ENCODE measurements at regions not wholly inside any gene's neighbourhood (a gene's known extent, or its start where the extent isn't known, plus 50 kb on each side); places are given as distances from the start of the nearest gene placed in this dataset.

- intact Hi-C loops (cut with micrococcal nuclease) = no loop called here
- Mint-ChIP-seq H3K36me3 (no peaks in the 10 kb centered on the region), H3K27ac (no peak overlapping the region), H3K9me3 (peaks cover 0 to 2% (median 0%) of the 10 kb centered on the region in 7 donors), H3K27me3 (ENCODE audit: low read depth in 3 of 3) (peaks cover 0 to 1% (median 0%) of the 10 kb centered on the region in 3 donors), H3K4me3 (no peak overlapping the region), H3K4me1 (no peaks in the 10 kb centered on the region)
- H3K79me2 ChIP-seq (ENCODE audit: insufficient read depth, low read length) = no peaks in the 10 kb centered on the region
- DNase-seq = no peak
- no peak overlapping the region for H2AFZ ChIP-seq (ENCODE audit: insufficient read depth, low read depth, low read length, poor library complexity, severe bottlenecking)
- no peaks in the 10 kb centered on the region for H4K20me1 ChIP-seq (ENCODE audit: insufficient read depth, low read length)
- H3K4me3 ChIP-seq (replicated peaks in 1 of 3; ENCODE audit: low read depth in 2 of 3, low read length in 3 of 3) = no peak overlapping the region
- WGBS (ENCODE audit: insufficient coverage) = 33% methylated on average over 1 of the region's 1 CpG
- no peaks in the 10 kb centered on the region for H3K27me3 ChIP-seq (ENCODE audit: control insufficient read depth in 2 of 2, insufficient read depth in 2 of 2, low read length in 2 of 2)
- no peak overlapping the region for H3K27ac ChIP-seq (ENCODE audit: low read depth in 1 of 2, low read length in 2 of 2)
- H3K4me1 ChIP-seq (ENCODE audit: control insufficient read depth in 1 of 2, insufficient read depth in 2 of 2, low read length in 2 of 2) = no peaks in the 10 kb centered on the region
- TF ChIP-seq CTCF (IDR thresholded peaks at IDR 0.05) = no peak
- no peak overlapping the region for H3K4me2 ChIP-seq (replicated peaks; ENCODE audit: extremely low read depth, low read length, poor library complexity, severe bottlenecking)
- H3K36me3 ChIP-seq (replicated peaks in 1 of 2; ENCODE audit: control insufficient read depth in 1 of 2, insufficient read depth in 2 of 2, low read length in 2 of 2) = no peaks in the 10 kb centered on the region
- no peaks in the 10 kb centered on the region for H3K9me3 ChIP-seq (replicated peaks in 1 of 2; ENCODE audit: control insufficient read depth in 1 of 2, insufficient read depth in 1 of 2, low read length in 2 of 2)
- no peak overlapping the region for H3K9ac ChIP-seq (ENCODE audit: insufficient read depth, low read length, poor library complexity, severe bottlenecking)
These were observed 290.6 kb upstream of the UMPS start for GRCh38 chr3:124439603-124440002.

- no peaks in the 10 kb centered on the region for H3K27me3 ChIP-seq (ENCODE audit: control insufficient read depth in 2 of 2, insufficient read depth in 2 of 2, low read length in 2 of 2)
- H3K4me3 Mint-ChIP-seq = no peak overlapping the region
- no peaks in the 10 kb centered on the region for H3K79me2 ChIP-seq (ENCODE audit: insufficient read depth, low read length)
- H3K27ac ChIP-seq (ENCODE audit: low read depth in 1 of 2, low read length in 2 of 2) = no peak overlapping the region
- DNase-seq = no peak
- H3K9me3 Mint-ChIP-seq = peaks cover 0 to 2% (median 0%) of the 10 kb centered on the region in 7 donors
- WGBS (ENCODE audit: insufficient coverage) = 92% methylated on average over 7 of the region's 9 CpGs
- no peaks in the 10 kb centered on the region for H3K4me1 ChIP-seq (ENCODE audit: control insufficient read depth in 1 of 2, insufficient read depth in 2 of 2, low read length in 2 of 2)
- H3K9me3 ChIP-seq (replicated peaks in 1 of 2; ENCODE audit: control insufficient read depth in 1 of 2, insufficient read depth in 1 of 2, low read length in 2 of 2) = no peaks in the 10 kb centered on the region
- TF ChIP-seq CTCF (IDR thresholded peaks at IDR 0.05) = no peak
- H3K9ac ChIP-seq (ENCODE audit: insufficient read depth, low read length, poor library complexity, severe bottlenecking) = no peak overlapping the region
- H3K36me3 Mint-ChIP-seq = no peaks in the 10 kb centered on the region
- H3K27ac Mint-ChIP-seq = no peak overlapping the region
- H3K36me3 ChIP-seq (replicated peaks in 1 of 2; ENCODE audit: control insufficient read depth in 1 of 2, insufficient read depth in 2 of 2, low read length in 2 of 2) = no peaks in the 10 kb centered on the region
- no peaks in the 10 kb centered on the region for H3K4me1 Mint-ChIP-seq
- no peaks in the 10 kb centered on the region for H4K20me1 ChIP-seq (ENCODE audit: insufficient read depth, low read length)
- no peak overlapping the region for H3K4me3 ChIP-seq (replicated peaks in 1 of 3; ENCODE audit: low read depth in 2 of 3, low read length in 3 of 3)
- H2AFZ ChIP-seq (ENCODE audit: insufficient read depth, low read depth, low read length, poor library complexity, severe bottlenecking) = no peak overlapping the region
- intact Hi-C loops (cut with micrococcal nuclease) = no loop called here
- H3K27me3 Mint-ChIP-seq (ENCODE audit: low read depth in 3 of 3) = peaks cover 0 to 1% (median 0%) of the 10 kb centered on the region in 3 donors
- no peak overlapping the region for H3K4me2 ChIP-seq (replicated peaks; ENCODE audit: extremely low read depth, low read length, poor library complexity, severe bottlenecking)
These were observed 288.5 kb upstream of the UMPS start for GRCh38 chr3:124441766-124442165.

Measured in CD14-positive monocyte (primary cell).